HG03108 (cell line): ENCODE measurements at regions not wholly inside any gene's neighbourhood (a gene's known extent, or its start where the extent isn't known, plus 50 kb on each side); places are given as distances from the start of the nearest gene placed in this dataset.
"Not testable (repeated sequence)": the region's sequence is repeated elsewhere in the genome, so short reads cannot be mapped to it uniquely, and the experiment has no call there.

Source experiments
- ATAC-seq: cut with Tn5 transposase; IDR thresholded peaks from one replicate; pipeline ENCODE4 v1.9.1; 2021; ENCODE audit warnings: moderate library complexity; ENCODE audit not compliant: unreplicated experiment

DNA sequence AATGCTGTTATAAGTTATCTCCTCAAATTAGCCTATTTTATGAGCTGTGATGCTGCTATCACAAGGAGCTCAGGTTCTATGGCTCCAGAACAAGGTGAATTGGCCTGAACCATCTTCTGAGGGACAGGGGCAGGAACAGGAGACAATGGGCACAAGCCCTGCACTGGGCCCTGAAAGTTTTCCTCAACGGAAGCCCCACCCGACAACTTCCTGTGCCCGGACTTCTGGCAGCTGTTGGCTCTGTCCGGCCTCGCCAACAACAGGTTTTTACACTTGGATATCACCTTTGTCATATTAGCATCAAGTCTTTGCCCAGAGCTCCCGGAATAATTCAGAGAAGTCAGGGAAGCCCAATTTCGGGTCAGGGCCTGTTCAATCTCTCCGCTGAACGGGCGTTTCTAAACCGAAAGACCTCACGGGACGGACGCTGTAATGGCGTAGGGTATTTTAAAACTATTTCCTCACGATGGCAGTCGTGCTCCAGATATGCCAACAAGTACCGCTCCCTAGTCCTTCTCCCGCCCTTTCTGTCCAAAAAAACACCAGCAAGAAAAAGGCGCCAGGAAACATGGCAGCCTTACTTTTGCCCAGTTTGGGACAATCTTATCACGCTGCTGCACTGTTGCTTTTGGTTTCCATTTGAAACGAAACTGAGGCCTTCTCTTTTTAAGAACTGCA is 201.0 kb upstream of the STK26 start:
- ATAC-seq, result peak; percentile 59

DNA sequence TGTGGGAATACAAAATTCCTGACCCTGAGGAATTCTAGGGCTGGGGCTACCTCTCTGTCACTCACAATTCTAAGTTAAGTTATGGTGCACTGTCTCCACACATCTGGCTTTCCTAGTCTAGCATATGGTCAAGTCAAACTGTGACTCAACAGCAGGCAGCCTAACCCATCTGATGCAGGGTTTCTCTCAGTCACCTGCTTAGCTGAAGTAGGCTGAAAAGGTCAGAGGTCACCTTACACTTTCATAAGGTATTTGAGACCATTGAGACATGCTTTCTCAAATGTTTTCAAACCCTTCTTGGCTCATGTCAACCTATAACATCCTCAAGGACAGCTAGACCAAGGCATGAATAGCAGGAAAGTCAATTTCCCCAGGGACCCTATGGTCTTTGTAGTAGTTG is 196.5 kb upstream of the STK26 start:
- no peak for ATAC-seq

DNA sequence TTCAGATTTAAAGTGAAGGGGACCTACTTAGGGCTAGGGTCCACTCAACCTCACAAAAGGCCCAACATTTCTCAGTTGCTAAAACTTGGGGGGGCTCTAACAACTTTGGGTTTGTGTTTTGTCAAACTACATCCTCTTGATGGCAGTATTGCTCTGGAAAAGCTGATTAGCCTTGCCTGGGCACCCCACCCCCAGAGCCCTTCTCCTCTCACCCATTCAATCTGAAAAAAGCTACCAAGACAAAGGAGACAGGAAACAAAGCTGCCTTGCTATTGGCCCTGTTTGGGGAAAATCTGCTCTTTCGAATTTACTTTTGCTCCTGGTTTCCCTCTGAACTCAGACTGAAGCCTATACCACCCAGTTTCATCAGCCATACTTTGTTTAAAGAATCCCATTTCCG is 195.2 kb upstream of the STK26 start:
- peak; percentile 36 for ATAC-seq

DNA sequence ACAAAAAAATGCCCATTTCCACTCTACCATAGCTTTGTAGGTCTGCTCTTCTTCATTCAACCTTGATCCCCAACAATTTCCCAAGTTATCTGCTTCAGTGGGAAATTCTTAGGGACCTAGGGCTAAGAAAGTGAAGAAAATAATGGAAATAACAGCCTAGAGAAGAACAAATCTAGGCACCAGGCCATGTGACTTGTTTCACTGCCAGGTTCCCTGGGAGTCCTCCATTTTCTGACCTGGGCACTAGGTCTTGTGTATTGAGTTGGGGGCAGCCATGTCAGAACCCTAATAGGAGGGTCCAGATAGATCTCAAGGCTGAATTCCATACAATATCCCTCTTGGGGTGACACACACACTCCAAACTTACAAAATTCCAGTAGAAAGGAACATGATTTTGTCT is 194.6 kb upstream of the STK26 start:
- no peak for ATAC-seq

DNA sequence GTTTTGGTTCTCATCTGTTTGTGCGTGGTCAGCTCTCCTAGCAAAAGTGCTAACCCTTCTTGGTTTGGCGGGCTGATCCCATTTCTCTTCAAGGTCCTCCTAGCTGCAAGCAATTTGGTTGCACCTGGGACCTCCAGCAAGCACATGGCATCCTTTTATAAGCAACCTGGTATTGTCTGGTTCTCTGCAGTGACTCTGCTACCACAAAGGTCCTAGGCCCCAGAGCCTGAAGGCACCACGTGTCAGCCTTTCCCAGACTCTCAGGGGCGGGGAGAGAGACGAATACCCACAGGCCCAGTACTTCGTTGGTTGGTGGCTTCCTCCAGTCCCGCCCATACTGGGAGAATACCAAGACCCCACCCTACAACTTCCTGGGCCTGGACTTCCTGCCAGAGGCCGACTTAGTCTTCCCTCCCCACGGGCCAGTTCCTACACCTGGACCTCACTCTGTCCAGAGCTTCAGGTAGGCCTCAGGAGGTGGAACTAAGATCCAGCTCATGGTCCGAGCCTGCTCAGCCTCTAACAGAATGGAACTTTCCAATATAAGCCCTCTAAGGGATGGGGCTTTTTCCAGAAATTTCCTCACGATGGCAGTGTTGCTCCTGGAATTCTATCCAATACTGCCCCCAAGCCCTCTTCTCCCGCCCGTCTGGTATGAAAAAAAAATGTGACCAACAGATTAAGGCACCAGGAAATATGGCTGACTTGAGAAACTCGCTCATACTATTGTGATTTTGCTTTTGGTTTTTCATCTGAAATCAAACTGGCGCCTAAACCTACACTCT is 192.5 kb upstream of the STK26 start:
- peak; percentile 58 for ATAC-seq

DNA sequence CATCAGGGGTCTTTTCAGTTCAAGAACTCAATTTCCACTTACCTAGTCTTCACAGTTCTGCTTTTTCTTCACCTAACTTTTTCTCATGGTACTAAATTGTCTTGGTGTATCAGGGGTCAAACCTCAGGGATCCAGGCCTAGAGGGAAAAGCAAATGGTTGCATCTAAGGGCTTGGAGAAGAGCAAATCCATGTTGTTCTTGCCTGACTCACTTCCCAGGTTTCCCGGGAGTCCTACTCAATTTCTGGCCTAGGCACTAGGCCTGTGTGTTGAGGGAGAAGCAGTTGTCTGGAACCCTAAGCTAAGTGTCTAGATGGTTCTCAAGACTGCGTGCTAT is 191.9 kb upstream of the STK26 start:
- peak; percentile 2 for ATAC-seq

DNA sequence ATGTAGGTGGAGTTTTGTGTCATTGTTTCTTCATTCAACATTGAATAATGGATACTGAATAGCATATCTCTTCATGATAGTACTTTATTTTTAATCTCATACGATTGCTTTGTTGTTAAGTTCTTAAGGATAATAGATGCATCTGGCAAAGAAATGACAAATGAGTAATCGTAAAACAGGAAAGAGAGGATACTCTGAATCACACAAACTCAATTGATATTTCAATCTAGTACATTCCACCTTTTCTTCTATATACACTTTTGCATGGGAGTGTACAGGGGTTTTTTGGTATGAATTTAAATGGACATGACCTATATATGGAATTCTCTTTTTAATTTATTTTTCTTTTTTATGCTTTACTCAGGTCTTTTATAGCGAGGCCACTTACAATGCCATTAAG is 186.9 kb upstream of the STK26 start:
- ATAC-seq, result no peak

DNA sequence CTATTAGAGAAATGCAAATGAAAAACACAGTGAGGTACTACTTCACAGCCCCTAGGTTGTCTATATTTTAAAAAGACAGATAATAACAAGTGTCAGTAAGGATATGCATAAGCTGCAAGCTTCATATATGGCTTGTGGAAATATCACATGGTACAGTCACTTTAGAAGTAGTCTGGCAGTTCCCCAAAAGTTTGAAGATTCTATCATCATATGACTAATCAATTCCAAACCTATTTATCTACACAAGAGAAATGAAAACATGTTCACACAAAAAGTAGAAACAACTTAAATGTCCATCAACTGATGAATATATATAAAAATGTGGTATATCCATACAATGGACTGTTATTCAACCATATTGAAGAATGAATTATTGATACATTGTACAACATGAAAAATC is 185.8 kb upstream of the STK26 start:
- no peak for ATAC-seq

DNA sequence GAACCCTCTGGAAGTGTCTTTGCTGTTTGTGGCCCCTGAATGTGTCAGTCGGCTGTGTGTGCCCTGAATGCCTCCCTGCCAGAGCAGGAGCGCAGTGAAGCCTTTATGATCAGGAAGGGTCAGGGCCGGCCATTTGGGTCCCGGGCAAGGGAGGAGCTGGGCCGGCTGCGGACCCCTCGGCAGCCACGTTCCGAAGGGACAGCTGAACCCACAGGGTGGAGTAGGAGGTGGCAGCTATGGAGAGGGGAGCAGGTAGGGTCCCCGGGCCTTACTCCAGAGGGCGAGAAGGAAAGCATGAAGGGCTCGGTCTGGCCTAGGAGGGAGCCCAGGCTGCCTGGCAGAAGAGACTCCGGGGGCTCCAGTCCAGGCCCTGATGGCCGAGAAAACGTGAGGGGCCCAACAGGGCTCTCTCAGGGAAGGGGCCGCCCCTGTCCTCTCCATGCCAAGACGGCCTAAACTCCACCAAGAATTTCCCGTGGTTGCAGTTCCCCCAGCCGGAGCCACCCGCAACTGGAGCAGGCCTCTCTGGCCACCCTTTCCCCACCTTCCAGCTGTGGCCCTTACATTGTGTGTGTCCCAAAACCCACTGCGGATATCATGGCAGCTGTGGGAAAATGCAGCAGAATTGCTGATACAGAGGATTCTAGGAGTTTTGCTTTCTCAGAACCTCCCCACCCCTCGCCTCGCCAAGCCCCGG is 182.2 kb upstream of the STK26 start:
- ATAC-seq, result no peak

DNA sequence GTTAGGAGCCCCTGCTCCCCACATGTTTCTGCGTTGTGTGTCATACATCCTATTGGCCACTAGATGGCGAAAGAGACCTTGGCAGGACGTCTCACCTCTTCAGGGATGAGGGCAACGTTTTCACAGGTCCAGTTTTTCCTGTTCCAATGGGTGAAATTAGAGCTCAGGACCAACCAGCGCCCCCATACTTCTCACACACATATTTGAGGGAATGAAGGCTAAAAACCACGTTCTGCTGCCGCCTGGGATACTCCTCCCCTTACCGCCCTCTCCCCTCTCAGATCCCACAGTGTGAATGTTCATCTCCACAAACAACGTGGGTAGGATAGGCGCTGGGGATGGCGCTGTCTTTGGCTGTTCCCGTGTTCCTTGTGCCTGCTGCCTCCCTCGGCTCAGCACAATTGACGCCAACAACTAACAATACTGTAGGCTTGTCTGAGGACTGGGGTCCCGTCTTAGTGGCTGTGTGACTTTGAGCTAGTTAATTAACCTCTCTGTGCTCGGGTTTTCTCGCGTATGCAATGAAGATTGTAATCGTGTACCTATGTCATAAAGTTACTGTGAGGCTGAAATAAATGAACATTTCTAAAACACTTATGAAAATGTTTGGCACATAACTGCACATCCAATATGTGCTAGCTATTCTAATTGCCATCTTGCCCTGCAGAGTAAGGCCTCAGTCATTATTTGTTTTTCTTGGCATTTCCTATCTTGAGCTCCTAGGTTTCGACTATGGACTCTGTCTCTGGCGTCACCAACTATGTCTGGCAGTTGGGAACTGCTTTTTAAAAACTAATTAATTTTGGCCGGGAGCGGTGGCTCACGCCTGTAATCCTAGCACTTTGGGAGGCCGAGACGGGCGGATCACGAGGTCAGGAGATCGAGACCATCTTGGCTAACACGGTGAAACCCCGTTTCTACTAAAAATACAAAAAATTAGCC is 181.3 kb upstream of the STK26 start:
- no peak for ATAC-seq

DNA sequence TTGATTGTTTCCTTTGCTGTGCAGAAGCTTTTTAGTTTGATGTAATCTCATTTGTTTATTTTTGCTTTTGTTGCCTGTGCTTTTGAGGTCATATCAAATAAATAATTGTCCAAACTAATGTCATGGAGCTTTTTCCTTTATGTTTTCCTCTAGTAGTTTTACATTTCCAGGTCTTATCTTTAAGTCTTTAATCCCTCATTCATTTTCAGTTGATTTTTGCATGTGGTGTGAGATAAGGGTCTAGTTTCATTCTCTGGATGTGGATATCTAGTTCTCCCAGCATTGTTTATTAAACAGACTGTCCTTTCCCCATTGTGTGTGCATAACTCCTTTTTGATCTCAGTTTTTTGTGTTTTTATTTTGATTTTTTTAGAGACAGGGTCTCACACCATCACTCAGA is 179.1 kb upstream of the STK26 start:
- ATAC-seq, result no peak

DNA sequence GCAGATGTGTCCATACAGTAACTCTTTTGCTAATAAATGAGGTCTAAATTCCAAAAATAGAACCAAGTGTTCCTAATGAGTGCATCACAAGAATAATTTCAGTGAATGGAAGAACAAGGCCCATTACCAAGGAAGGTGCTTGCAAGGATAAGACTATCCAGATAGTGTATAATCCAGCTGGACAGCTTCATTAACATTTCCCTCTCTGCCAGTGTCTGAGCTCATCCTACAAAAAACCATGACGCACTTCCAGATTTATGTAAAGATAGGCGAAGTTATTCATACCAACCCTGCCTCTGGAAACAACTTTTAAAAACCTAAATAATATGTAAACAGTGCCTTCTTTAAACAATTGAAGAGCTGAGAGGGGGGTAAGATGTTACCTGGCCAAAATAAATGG is 177.9 kb upstream of the STK26 start:
- no peak for ATAC-seq

DNA sequence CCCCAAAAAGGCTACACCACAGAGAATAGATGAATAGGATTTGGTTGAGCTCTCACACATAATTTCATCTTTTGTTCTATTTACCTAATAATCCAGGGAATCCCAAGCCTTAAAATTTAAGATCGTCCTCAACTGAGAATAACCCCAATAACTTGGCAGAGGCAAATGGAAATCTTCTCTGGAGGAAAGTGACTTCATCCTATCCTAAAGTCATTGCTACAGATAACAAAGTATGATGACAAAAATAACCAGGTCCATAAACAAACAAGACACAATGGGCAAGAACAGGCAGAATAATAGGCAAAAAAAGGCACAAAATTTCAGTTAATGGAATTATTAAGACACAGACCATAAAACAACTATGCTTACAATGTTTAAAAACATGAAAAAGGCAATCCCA is 177.3 kb upstream of the STK26 start:
- ATAC-seq, result no peak

DNA sequence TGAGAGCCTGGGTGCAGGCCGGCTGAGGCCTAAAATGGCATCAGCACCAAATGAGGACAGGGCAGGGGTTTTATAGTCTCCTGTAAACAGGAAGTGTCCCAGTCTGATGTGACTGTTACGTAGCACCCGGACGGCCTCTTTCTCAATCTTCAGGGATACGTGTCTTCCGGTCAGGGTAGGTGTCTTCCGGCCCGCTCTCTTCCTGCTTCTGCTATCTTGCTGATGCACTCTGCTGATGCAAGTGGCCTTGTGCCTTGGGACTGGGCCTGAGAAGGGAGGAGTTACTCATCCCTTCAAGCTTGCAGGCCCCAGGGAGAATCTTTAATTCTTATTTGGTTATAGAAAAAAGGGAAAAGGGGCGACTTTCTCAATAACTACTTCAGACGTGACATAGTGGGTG is 172.1 kb upstream of the STK26 start:
- ATAC-seq, result not testable (repeated sequence)

DNA sequence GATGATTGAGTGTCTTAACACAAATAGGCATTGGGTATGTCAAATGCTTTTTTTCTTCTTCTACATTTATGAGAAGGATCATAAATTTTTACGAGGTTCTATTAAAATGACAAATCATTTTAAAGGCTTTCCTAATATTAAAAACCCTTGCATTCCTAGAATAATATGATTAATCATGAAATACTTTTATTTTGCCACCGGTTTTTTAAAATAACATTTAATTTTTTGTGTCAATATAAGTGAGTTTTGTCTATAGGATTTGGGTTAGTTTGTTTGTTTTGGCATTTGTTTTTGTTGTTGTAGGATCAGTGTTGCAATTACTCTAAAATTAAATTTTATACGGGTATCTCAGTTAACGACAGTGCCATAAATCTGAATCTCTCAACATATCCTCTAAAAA is 169.7 kb upstream of the STK26 start:
- no peak for ATAC-seq

DNA sequence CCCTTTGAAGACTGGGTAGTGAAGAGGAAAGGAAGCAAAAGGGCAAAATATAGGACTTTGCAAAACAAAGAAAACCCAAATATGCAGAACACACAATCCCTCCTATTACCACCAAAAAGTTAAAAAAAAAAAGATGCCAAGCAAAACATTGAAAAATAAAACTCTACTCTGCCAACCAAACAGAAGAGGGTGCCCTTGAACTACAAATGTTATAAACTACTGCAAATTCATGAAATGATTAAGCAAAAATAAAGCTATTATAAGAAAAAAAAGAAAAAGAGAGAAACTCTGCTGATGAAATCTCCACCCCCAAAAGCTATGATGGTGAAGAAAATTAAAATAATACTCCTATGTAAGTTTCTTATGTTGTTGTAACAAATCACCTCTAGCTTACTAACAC is 168.5 kb upstream of the STK26 start:
- ATAC-seq, result no peak

DNA sequence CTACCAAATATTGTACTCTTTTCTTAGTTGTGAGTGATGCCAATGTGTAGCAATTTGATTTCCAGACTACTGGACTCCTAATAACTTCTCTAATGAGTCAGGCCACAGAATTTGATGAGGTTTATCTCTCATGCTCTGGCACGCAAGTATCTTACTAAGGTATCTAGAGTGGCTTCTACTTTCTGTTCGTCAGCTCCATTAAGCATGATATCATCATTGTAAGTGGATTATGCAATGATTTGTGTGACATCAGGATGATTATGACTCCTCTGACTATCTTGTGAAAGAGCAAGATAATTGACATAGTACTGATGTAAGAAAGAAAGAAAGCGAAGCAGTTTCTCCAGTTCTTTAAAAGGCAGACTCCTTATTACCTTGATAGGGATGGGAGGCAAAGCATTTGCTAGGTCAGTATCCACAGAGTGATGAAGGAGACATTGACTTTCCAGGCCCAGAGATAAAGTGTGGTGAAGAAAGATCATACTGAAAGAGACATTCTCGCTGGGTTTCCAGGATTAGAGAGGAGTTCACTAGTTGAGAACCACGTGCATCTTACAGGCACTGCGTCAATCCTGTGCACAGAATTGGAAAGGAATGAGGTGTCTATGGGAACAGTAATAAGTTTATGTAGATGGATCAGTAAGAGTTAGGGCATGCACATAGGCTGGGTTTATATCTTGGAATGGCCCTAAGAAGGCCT is 161.9 kb upstream of the STK26 start:
- no peak for ATAC-seq

DNA sequence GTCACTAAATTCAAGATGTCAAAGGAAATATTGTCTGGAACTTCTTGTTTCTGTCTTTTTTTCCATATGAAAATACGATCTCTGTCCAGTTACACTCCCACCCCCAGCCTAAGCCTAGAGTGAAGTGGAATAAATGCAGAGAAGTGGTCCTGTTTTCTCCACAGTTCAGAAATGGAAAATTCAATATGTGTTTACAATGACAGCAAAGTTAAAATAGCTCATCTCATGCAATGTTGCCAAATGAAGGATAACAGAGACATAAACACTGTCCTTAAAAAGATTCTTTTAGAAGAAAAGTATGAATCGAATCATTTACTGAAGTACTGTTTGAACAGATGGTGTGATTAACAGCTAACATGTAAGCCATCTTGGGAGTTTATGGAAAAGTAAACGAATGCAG is 160.8 kb upstream of the STK26 start:
- ATAC-seq, result no peak

DNA sequence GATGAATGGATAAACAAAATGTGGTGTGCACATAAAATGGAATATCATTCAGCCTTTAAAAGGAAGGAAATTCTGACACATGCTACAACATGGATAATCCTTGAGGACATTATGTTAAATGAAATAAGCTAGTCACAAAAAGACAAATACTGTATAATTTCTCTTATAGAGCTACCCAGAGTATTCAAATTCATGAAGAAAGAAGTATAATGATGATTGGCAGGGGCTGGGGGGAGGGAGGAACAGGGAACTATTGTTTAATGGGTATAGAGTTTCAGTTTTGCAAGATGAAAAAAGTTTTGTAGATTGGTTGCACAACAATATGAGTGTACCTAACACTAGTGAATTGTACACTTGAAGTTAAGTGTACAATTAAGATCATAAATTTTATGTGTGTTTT is 153.9 kb upstream of the STK26 start:
- ATAC-seq, result no peak

DNA sequence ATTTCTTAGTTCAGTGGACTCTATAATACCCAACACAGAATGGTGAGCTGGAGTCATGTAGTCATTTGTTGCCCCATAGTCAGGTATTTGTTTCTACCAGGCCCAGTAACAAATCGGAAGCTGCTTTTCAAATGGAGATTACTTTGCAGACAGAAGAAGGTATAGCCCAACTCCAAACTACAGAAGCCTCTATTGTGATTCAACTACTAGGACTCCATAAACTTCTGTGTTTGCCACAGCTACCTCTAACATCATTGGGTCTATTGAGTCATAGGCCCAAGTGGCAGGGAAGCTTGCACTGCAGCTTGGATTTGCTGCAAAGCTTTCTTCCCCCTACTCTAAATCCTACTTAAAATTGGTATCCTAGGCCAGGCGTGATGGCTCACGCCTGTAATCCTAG is 148.8 kb upstream of the STK26 start:
- ATAC-seq, result no peak

DNA sequence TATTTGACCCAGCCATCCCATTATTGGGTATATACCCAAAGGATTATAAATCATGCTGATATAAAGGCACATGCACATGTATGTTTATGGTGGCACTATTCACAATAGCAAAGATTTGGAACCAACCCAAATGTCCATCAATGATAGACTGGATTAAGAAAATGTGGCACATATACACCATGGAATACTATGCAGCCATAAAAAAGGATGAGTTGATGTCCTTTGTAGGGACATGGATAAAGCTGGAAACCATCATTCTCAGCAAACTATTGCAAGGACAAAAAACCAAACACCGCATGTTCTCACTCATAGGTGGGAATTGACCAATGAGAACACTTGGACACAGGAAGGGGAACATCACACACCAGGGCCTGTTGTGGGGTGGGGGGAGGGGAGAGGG is 147.3 kb upstream of the STK26 start:
- not testable (repeated sequence) for ATAC-seq
